K562 (cell line): ENCODE measurements at regions not wholly inside any gene's neighbourhood (a gene's known extent, or its start where the extent isn't known, plus 50 kb on each side); places are given as distances from the start of the nearest gene placed in this dataset.

ENCODE experiments used
- CBX5 ChIP-seq: IDR thresholded peaks from 2 replicates; pipeline ENCODE4 v1.6.1; 2014; ENCODE audit warnings: low read depth, borderline replicate concordance
- FOXA3 ChIP-seq, 2 experiments: fragments of 450-650 bp in 1 of 2; sonication (generic) in 1 of 2; formaldehyde crosslinking; IDR thresholded peaks in 1 of 2; conservative IDR thresholded peaks in 1 of 2; 2 replicates each; pipeline versions ENCODE4 v1.4.0 to v1.8.0; 2020 to 2022; ENCODE audit warnings: mild to moderate bottlenecking in 2 of 2, missing genetic modification reagents in 1 of 2
- MTA3 ChIP-seq: fragments of 450-650 bp; formaldehyde crosslinking; IDR thresholded peaks from 2 replicates; pipeline ENCODE4 v1.6.1; 2017; ENCODE audit warnings: mild to moderate bottlenecking, borderline replicate concordance
- POLR2A ChIP-seq: fragments of 450-650 bp; conservative IDR thresholded peaks from 2 replicates; pipeline ENCODE4 v1.6.1; 2016
- SIN3A ChIP-seq, 2 experiments: fragments of 150-350 bp in 1 of 2; IDR thresholded peaks; 2 replicates each; pipeline ENCODE4 v1.6.1; 2011 to 2016; ENCODE audit warnings: borderline replicate concordance in 2 of 2, low read depth in 2 of 2, low read length in 2 of 2, mild to moderate bottlenecking in 2 of 2, moderate library complexity in 2 of 2; ENCODE audit not compliant: control insufficient read depth in 1 of 2
- SMARCA5 ChIP-seq: fragments of 450-650 bp; IDR thresholded peaks from 2 replicates; pipeline ENCODE4 v1.6.1; 2016
- TARDBP ChIP-seq: fragments of 450-650 bp; IDR thresholded peaks from 2 replicates; pipeline ENCODE4 v1.6.1; 2016
- TEAD2 ChIP-seq: fragments of 450-650 bp; IDR thresholded peaks from 2 replicates; pipeline ENCODE4 v1.6.1; 2016; ENCODE audit warnings: missing genetic modification characterization, control low read depth, missing compliant biosample characterization
- TF ChIP-seq, protein P1 (sequence below): fragments of 450-650 bp; IDR thresholded peaks from 2 replicates; pipeline ENCODE4 v1.6.1; 2016; ENCODE audit warnings: missing biosample characterization, missing genetic modification characterization
- TF ChIP-seq, protein P2 (sequence below): fragments of 450-650 bp; IDR thresholded peaks from 2 replicates; pipeline ENCODE4 v1.7.0; 2016; ENCODE audit warnings: borderline replicate concordance
- TF ChIP-seq, protein P3 (sequence below): sonication (generic); formaldehyde crosslinking; IDR thresholded peaks from 2 replicates; pipeline ENCODE4 v1.8.1; 2023; ENCODE audit warnings: missing genetic modification reagents, mild to moderate bottlenecking, borderline replicate concordance

DNA sequence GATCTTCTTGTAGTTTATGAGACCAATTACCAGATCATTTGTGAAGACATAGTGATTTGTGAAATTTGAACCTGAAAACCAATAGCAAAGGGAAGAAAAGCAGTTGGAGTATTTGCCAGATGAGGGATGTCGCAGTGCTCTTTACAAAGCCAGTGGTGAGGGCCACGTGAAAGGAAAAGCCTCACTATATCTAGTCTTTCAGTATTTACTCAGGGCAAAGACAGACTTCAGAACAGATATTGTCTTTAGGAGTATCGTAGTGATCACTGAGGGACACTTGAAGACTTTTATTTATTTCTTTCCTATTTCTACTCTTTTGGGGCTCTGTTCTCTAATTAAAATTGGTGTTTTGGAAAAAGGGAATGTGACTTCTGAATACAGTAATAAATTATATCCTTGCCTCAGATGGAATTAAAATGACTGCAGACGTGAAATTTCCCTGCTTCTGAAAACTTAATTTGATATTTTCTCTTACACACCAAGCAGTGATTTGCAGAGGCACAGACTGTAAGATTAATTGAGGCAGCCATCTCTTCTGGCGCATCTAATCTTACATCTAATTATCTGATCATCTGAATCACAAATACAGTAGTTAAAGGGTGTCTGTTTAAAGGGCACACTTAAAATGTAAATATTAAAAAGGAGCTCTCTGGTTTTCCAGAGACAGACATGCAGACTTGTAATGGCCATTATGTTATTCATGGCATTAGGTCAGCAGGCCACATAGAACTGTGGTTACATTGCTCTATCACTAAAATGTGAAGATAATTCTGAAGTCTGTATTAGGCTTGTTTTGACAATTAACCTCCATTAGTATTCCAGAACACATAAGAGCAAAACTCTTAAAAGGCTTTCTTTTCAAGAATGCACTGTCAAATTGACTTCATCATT is 193.0 kb upstream of the GOLIM4 start:
- no peak for TF ChIP-seq POLR2A
- no peak for TF ChIP-seq CBX5
- no peak for TF ChIP-seq SMARCA5
- TF ChIP-seq SIN3A (IDR thresholded peaks at IDR 0.05; ENCODE audit: borderline replicate concordance in 2 of 2, control insufficient read depth in 1 of 2, low read depth in 2 of 2, low read length in 2 of 2): no peak
- TF ChIP-seq TARDBP: no peak
- TF ChIP-seq, protein P1, sequence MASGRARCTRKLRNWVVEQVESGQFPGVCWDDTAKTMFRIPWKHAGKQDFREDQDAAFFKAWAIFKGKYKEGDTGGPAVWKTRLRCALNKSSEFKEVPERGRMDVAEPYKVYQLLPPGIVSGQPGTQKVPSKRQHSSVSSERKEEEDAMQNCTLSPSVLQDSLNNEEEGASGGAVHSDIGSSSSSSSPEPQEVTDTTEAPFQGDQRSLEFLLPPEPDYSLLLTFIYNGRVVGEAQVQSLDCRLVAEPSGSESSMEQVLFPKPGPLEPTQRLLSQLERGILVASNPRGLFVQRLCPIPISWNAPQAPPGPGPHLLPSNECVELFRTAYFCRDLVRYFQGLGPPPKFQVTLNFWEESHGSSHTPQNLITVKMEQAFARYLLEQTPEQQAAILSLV (tag): no peak
- no peak for TF ChIP-seq FOXA3 (CRISPR knock-in tag; conservative IDR thresholded peaks at IDR 0.05 in 1 of 2, IDR thresholded peaks at IDR 0.05 in 1 of 2)
- TF ChIP-seq, protein P2, sequence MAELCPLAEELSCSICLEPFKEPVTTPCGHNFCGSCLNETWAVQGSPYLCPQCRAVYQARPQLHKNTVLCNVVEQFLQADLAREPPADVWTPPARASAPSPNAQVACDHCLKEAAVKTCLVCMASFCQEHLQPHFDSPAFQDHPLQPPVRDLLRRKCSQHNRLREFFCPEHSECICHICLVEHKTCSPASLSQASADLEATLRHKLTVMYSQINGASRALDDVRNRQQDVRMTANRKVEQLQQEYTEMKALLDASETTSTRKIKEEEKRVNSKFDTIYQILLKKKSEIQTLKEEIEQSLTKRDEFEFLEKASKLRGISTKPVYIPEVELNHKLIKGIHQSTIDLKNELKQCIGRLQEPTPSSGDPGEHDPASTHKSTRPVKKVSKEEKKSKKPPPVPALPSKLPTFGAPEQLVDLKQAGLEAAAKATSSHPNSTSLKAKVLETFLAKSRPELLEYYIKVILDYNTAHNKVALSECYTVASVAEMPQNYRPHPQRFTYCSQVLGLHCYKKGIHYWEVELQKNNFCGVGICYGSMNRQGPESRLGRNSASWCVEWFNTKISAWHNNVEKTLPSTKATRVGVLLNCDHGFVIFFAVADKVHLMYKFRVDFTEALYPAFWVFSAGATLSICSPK: no peak
- TF ChIP-seq, protein P3, sequence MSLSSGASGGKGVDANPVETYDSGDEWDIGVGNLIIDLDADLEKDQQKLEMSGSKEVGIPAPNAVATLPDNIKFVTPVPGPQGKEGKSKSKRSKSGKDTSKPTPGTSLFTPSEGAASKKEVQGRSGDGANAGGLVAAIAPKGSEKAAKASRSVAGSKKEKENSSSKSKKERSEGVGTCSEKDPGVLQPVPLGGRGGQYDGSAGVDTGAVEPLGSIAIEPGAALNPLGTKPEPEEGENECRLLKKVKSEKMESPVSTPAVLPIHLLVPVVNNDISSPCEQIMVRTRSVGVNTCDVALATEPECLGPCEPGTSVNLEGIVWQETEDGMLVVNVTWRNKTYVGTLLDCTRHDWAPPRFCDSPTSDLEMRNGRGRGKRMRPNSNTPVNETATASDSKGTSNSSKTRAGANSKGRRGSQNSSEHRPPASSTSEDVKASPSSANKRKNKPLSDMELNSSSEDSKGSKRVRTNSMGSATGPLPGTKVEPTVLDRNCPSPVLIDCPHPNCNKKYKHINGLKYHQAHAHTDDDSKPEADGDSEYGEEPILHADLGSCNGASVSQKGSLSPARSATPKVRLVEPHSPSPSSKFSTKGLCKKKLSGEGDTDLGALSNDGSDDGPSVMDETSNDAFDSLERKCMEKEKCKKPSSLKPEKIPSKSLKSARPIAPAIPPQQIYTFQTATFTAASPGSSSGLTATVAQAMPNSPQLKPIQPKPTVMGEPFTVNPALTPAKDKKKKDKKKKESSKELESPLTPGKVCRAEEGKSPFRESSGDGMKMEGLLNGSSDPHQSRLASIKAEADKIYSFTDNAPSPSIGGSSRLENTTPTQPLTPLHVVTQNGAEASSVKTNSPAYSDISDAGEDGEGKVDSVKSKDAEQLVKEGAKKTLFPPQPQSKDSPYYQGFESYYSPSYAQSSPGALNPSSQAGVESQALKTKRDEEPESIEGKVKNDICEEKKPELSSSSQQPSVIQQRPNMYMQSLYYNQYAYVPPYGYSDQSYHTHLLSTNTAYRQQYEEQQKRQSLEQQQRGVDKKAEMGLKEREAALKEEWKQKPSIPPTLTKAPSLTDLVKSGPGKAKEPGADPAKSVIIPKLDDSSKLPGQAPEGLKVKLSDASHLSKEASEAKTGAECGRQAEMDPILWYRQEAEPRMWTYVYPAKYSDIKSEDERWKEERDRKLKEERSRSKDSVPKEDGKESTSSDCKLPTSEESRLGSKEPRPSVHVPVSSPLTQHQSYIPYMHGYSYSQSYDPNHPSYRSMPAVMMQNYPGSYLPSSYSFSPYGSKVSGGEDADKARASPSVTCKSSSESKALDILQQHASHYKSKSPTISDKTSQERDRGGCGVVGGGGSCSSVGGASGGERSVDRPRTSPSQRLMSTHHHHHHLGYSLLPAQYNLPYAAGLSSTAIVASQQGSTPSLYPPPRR (CRISPR knock-in tag): no peak
- TF ChIP-seq TEAD2 (tag): no peak
- no peak for TF ChIP-seq MTA3
